H9 (cell line): ENCODE measurements at regions not wholly inside any gene's neighbourhood (a gene's known extent, or its start where the extent isn't known, plus 50 kb on each side); places are given as distances from the start of the nearest gene placed in this dataset.

ENCODE experiments used
- DNase-seq: peaks from one replicate; pipeline ENCODE4 v3.0.0-alpha.2; 2017
- H2AFZ ChIP-seq: one replicate; pipeline ENCODE4 v1.6.1; 2013; ENCODE audit warnings: mild to moderate bottlenecking, low read length, control low read depth, moderate library complexity
- H2AK5ac ChIP-seq: 2 replicates; pipeline ENCODE4 v1.6.1; 2013; ENCODE audit warnings: low read length, control low read depth, mixed read lengths; ENCODE audit not compliant: insufficient read length
- H2BK120ac ChIP-seq: one replicate; pipeline ENCODE4 v1.6.1; 2013; ENCODE audit warnings: low read depth, mild to moderate bottlenecking, low read length, control low read depth, inconsistent platforms; ENCODE audit not compliant: poor library complexity, severe bottlenecking
- H2BK12ac ChIP-seq: 2 replicates; pipeline ENCODE4 v1.6.1; 2013; ENCODE audit warnings: low read length, control low read depth, mixed read lengths, low read depth; ENCODE audit not compliant: insufficient read length
- H2BK15ac ChIP-seq: 2 replicates; pipeline ENCODE4 v1.6.1; 2013; ENCODE audit warnings: low read depth, low read length, control low read depth
- H2BK20ac ChIP-seq: one replicate; pipeline ENCODE4 v1.6.1; 2013; ENCODE audit warnings: low read depth, mild to moderate bottlenecking, low read length, control low read depth, inconsistent platforms; ENCODE audit not compliant: poor library complexity, severe bottlenecking
- H2BK5ac ChIP-seq: 2 replicates; pipeline ENCODE4 v1.6.1; 2013; ENCODE audit warnings: low read length, control low read depth, mixed read lengths; ENCODE audit not compliant: insufficient read length
- H3K14ac ChIP-seq: 2 replicates; pipeline ENCODE4 v1.6.1; 2013; ENCODE audit warnings: low read length, control low read depth; ENCODE audit not compliant: insufficient read depth
- H3K18ac ChIP-seq: 2 replicates; pipeline ENCODE4 v1.6.1; 2013; ENCODE audit warnings: low read depth, mild to moderate bottlenecking, mixed read lengths, low read length, control low read depth; ENCODE audit not compliant: insufficient read length
- H3K23ac ChIP-seq: 2 replicates; pipeline ENCODE4 v1.6.1; 2013; ENCODE audit warnings: low read length, control low read depth, mixed read lengths, low read depth; ENCODE audit not compliant: insufficient read length
- H3K23me2 ChIP-seq: 2 replicates; pipeline ENCODE4 v1.6.1; 2013; ENCODE audit warnings: low read depth, mild to moderate bottlenecking, mixed read lengths, low read length, control low read depth; ENCODE audit not compliant: insufficient read length, poor library complexity, severe bottlenecking
- H3K27ac ChIP-seq: 2 replicates; pipeline ENCODE4 v1.5.1; 2013; ENCODE audit warnings: low read length, control low read depth, mixed read lengths, low read depth; ENCODE audit not compliant: insufficient read length
- H3K27me3 ChIP-seq: 2 replicates; pipeline ENCODE4 v1.6.1; 2013; ENCODE audit warnings: low read length, control low read depth, inconsistent platforms; ENCODE audit not compliant: insufficient read depth
- H3K4ac ChIP-seq: 2 replicates; pipeline ENCODE4 v1.6.1; 2013; ENCODE audit warnings: low read depth, mild to moderate bottlenecking, control low read depth, inconsistent platforms, low read length, moderate library complexity
- H3K4me1 ChIP-seq: 2 replicates; pipeline ENCODE4 v1.6.1; 2013; ENCODE audit warnings: low read length, control low read depth, inconsistent platforms; ENCODE audit not compliant: insufficient read depth
- H3K4me2 ChIP-seq: 2 replicates; pipeline ENCODE4 v1.6.1; 2013; ENCODE audit warnings: low read length, control low read depth, mixed read lengths; ENCODE audit not compliant: insufficient read length, insufficient read depth
- H3K56ac ChIP-seq: 2 replicates; pipeline ENCODE4 v1.6.1; 2013; ENCODE audit warnings: low read depth, mild to moderate bottlenecking, mixed read lengths, low read length, control low read depth; ENCODE audit not compliant: insufficient read length
- H3K79me1 ChIP-seq: 2 replicates; pipeline ENCODE4 v1.6.1; 2013; ENCODE audit warnings: low read depth, mild to moderate bottlenecking, moderate library complexity, low read length, control low read depth, inconsistent platforms; ENCODE audit not compliant: insufficient read depth, poor library complexity, severe bottlenecking
- H3K79me2 ChIP-seq: 2 replicates; pipeline ENCODE4 v1.6.1; 2013; ENCODE audit warnings: low read length, control low read depth, inconsistent platforms; ENCODE audit not compliant: insufficient read depth
- H3K9ac ChIP-seq: 2 replicates; pipeline ENCODE4 v1.6.1; 2013; ENCODE audit warnings: low read length, control low read depth, mixed read lengths; ENCODE audit not compliant: insufficient read length; ENCODE audit errors: extremely low read depth
- H3K9me3 ChIP-seq: one replicate; pipeline ENCODE4 v1.6.1; 2013; ENCODE audit warnings: low read depth, low read length, inconsistent platforms; ENCODE audit not compliant: control insufficient read depth
- H3T11ph ChIP-seq: one replicate; pipeline ENCODE4 v1.6.1; 2013; ENCODE audit warnings: mild to moderate bottlenecking, low read length, control low read depth, inconsistent platforms
- H4K20me1 ChIP-seq: one replicate; pipeline ENCODE4 v1.6.1; 2013; ENCODE audit not compliant: control insufficient read depth, insufficient read length, insufficient read depth
- H4K5ac ChIP-seq: 2 replicates; pipeline ENCODE4 v1.6.1; 2013; ENCODE audit warnings: low read depth, mild to moderate bottlenecking, mixed read lengths, low read length, control low read depth; ENCODE audit not compliant: insufficient read length
- H4K8ac ChIP-seq: replicated peaks from 2 replicates; pipeline ENCODE4 v1.6.1; 2013; ENCODE audit warnings: low read length, control low read depth, mixed read lengths, low read depth; ENCODE audit not compliant: insufficient read length
- H4K91ac ChIP-seq: 2 replicates; pipeline ENCODE4 v1.6.1; 2013; ENCODE audit warnings: low read depth, mild to moderate bottlenecking, moderate library complexity, mixed read lengths, low read length, control low read depth; ENCODE audit not compliant: insufficient read length
- H3K27ac Mint-ChIP-seq, 3 experiments: 2 replicates in 2 of 3; 3 replicates in 1 of 3; pipeline ENCODE4 v1.8.0; 2020 to 2021; ENCODE audit warnings: mixed read lengths in 3 of 3, mild to moderate bottlenecking in 1 of 3, moderate library complexity in 1 of 3
- H3K27me3 Mint-ChIP-seq: 2 replicates; pipeline ENCODE4 v1.8.0; 2021; ENCODE audit warnings: low read depth, mild to moderate bottlenecking, moderate library complexity, mixed read lengths
- H3K36me3 Mint-ChIP-seq, 3 experiments: 2 replicates in 2 of 3; 3 replicates in 1 of 3; pipeline ENCODE4 v1.8.0; 2020 to 2021; ENCODE audit warnings: low read depth in 3 of 3, mixed read lengths in 3 of 3; ENCODE audit not compliant: insufficient read depth in 1 of 3
- H3K4me1 Mint-ChIP-seq, 2 experiments: 2 replicates each; pipeline ENCODE4 v1.8.0; 2020; ENCODE audit warnings: mixed read lengths in 2 of 2
- H3K4me3 Mint-ChIP-seq, 2 experiments: 2 replicates in 1 of 2; 3 replicates in 1 of 2; pipeline ENCODE4 v1.8.0; 2020 to 2021; ENCODE audit warnings: mild to moderate bottlenecking in 2 of 2, mixed read lengths in 2 of 2, moderate library complexity in 1 of 2
- H3K9me3 Mint-ChIP-seq, 2 experiments: 2 replicates in 1 of 2; 3 replicates in 1 of 2; pipeline ENCODE4 v1.8.0; 2020; ENCODE audit warnings: mild to moderate bottlenecking in 2 of 2, mixed read lengths in 2 of 2, moderate library complexity in 1 of 2
- WGBS: extraction: QIAGEN DNeasy Blood & Tissue Kit; methylation state at CpG from one replicate; pipeline ENCODE4 v1.1.7; 2013; ENCODE audit warnings: missing lambda C conversion rate, low lambda C conversion rate, mixed read lengths; ENCODE audit not compliant: insufficient read length; ENCODE audit errors: extremely low coverage; 5-methylcytosine and 5-hydroxymethylcytosine counted together
- TF ChIP-seq, protein P1 (sequence below): fragments of 200-600 bp; sonication (generic); conservative IDR thresholded peaks from 3 replicates; pipeline ENCODE4 v1.8.0; 2021; ENCODE audit warnings: antibody characterized with exemption, mild to moderate bottlenecking

DNA sequence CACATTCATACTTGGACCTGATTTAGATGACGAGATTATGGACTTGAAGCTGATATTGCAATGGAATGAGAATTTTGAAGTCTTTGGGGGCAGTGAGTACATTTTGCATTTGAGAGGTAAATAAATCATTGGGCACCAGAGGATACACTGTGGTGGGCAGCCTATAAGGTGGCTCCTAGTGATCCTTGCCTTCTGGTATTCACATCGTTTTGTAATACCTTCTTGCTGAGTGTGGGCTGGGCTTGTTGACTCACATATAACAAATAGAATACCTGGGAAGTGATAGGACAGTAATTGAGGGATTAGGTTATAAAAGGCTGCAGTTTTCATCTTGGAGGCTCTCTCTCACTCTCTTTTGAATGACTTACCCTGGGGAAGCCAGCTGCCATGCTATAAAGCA is 605.5 kb upstream of the KCNMB2 start:
- no peak overlapping the region for H4K5ac ChIP-seq
- no peak overlapping the region for H2BK15ac ChIP-seq
- TF ChIP-seq, protein P1, sequence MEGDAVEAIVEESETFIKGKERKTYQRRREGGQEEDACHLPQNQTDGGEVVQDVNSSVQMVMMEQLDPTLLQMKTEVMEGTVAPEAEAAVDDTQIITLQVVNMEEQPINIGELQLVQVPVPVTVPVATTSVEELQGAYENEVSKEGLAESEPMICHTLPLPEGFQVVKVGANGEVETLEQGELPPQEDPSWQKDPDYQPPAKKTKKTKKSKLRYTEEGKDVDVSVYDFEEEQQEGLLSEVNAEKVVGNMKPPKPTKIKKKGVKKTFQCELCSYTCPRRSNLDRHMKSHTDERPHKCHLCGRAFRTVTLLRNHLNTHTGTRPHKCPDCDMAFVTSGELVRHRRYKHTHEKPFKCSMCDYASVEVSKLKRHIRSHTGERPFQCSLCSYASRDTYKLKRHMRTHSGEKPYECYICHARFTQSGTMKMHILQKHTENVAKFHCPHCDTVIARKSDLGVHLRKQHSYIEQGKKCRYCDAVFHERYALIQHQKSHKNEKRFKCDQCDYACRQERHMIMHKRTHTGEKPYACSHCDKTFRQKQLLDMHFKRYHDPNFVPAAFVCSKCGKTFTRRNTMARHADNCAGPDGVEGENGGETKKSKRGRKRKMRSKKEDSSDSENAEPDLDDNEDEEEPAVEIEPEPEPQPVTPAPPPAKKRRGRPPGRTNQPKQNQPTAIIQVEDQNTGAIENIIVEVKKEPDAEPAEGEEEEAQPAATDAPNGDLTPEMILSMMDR: no peak
- H2BK20ac ChIP-seq: no peak overlapping the region
- no peak overlapping the region for H2AK5ac ChIP-seq
- H3T11ph ChIP-seq: no peak overlapping the region
- H4K91ac ChIP-seq: no peak overlapping the region
- no peak for DNase-seq
- Mint-ChIP-seq H3K27ac (no peak overlapping the region), H3K9me3 (no peaks in the 10 kb centered on the region), H3K4me3 (no peak overlapping the region), H3K4me1 (no peaks in the 10 kb centered on the region), H3K36me3 (no peaks in the 10 kb centered on the region), H3K27me3 (no peaks in the 10 kb centered on the region)
- no peak overlapping the region for H3K18ac ChIP-seq
- H3K23me2 ChIP-seq: no peaks in the 10 kb centered on the region
- no peaks in the 10 kb centered on the region for H3K4me1 ChIP-seq
- no peaks in the 10 kb centered on the region for H3K79me1 ChIP-seq
- no peak overlapping the region for H3K27ac ChIP-seq
- no peaks in the 10 kb centered on the region for H3K9me3 ChIP-seq
- no peak overlapping the region for H3K9ac ChIP-seq
- no peak overlapping the region for H2AFZ ChIP-seq
- no peaks in the 10 kb centered on the region for H4K20me1 ChIP-seq
- no peak overlapping the region for H2BK120ac ChIP-seq
- H3K79me2 ChIP-seq: no peaks in the 10 kb centered on the region
- no peak overlapping the region for H4K8ac ChIP-seq
- no peak overlapping the region for H2BK5ac ChIP-seq
- H3K4ac ChIP-seq: no peak overlapping the region
- H3K23ac ChIP-seq: no peak overlapping the region
- no CpG with 5 or more reads among the region's 2 CpGs for WGBS
- no peak overlapping the region for H3K4me2 ChIP-seq
- no peak overlapping the region for H2BK12ac ChIP-seq
- H3K56ac ChIP-seq: no peak overlapping the region
- H3K27me3 ChIP-seq: no peaks in the 10 kb centered on the region
- no peak overlapping the region for H3K14ac ChIP-seq
